ENCODE measurements at regions not wholly inside any gene's neighbourhood (a gene's known extent, or its start where the extent isn't known, plus 50 kb on each side); places are given as distances from the start of the nearest gene placed in this dataset.

- Mint-ChIP-seq H3K27ac (ENCODE audit: unreplicated experiment) (no peak overlapping the region), H3K27me3 (ENCODE audit: unreplicated experiment) (peaks cover 3% of the 10 kb centered on the region), H3K4me1 (ENCODE audit: unreplicated experiment) (peaks cover 3% of the 10 kb centered on the region), H3K9me3 (ENCODE audit: unreplicated experiment) (no peaks in the 10 kb centered on the region), H3K4me3 (ENCODE audit: unreplicated experiment) (no peak overlapping the region), H3K36me3 (ENCODE audit: unreplicated experiment) (no peaks in the 10 kb centered on the region)
- no peak for DNase-seq (ENCODE audit: extremely low spot score, unreplicated experiment)
- TF ChIP-seq CTCF (IDR thresholded peaks at IDR 0.05) = no peak
Observed at GRCh38 chr11:88414981-88415413, 77.5 kb upstream of the CTSC start.

- no peak for DNase-seq (ENCODE audit: extremely low spot score, unreplicated experiment)
Observed at GRCh38 chr11:88414385-88414861, 76.9 kb upstream of the CTSC start.

GRCh38 chr11:88411265-88411664 lies 73.7 kb upstream of the CTSC start:
- DNase-seq (ENCODE audit: extremely low spot score, unreplicated experiment) = no peak
- no peak overlapping the region for H3K4me3 Mint-ChIP-seq (ENCODE audit: unreplicated experiment)
- no peaks in the 10 kb centered on the region for H3K4me1 Mint-ChIP-seq (ENCODE audit: unreplicated experiment)
- no peak overlapping the region for H3K27ac Mint-ChIP-seq (ENCODE audit: unreplicated experiment)
- H3K27me3 Mint-ChIP-seq (ENCODE audit: unreplicated experiment) = no peaks in the 10 kb centered on the region
- H3K9me3 Mint-ChIP-seq (ENCODE audit: unreplicated experiment) = peaks cover 4% of the 10 kb centered on the region
- TF ChIP-seq CTCF (IDR thresholded peaks at IDR 0.05) = no peak
- no peaks in the 10 kb centered on the region for H3K36me3 Mint-ChIP-seq (ENCODE audit: unreplicated experiment)

More at GRCh38 chr11:88414385-88414861, 76.9 kb upstream of the CTSC start:
- peaks cover 3% of the 10 kb centered on the region for H3K4me1 Mint-ChIP-seq (ENCODE audit: unreplicated experiment)
- no peaks in the 10 kb centered on the region for H3K27me3 Mint-ChIP-seq (ENCODE audit: unreplicated experiment)
- no peaks in the 10 kb centered on the region for H3K36me3 Mint-ChIP-seq (ENCODE audit: unreplicated experiment)
- no peak for TF ChIP-seq CTCF (IDR thresholded peaks at IDR 0.05)
- no peak overlapping the region for H3K27ac Mint-ChIP-seq (ENCODE audit: unreplicated experiment)
- no peak overlapping the region for H3K4me3 Mint-ChIP-seq (ENCODE audit: unreplicated experiment)
- H3K9me3 Mint-ChIP-seq (ENCODE audit: unreplicated experiment) = peaks cover 1% of the 10 kb centered on the region

GRCh38 chr11:88410656-88411055 lies 73.1 kb upstream of the CTSC start:
- no peak for TF ChIP-seq CTCF (IDR thresholded peaks at IDR 0.05)
- Mint-ChIP-seq H3K27ac (ENCODE audit: unreplicated experiment) (no peak overlapping the region), H3K9me3 (ENCODE audit: unreplicated experiment) (peaks cover 4% of the 10 kb centered on the region), H3K36me3 (ENCODE audit: unreplicated experiment) (no peaks in the 10 kb centered on the region), H3K27me3 (ENCODE audit: unreplicated experiment) (no peaks in the 10 kb centered on the region), H3K4me3 (ENCODE audit: unreplicated experiment) (no peak overlapping the region), H3K4me1 (ENCODE audit: unreplicated experiment) (no peaks in the 10 kb centered on the region)
- no peak for DNase-seq (ENCODE audit: extremely low spot score, unreplicated experiment)

GRCh38 chr11:88410056-88410455 lies 72.5 kb upstream of the CTSC start:
- Mint-ChIP-seq H3K4me1 (ENCODE audit: unreplicated experiment) (peaks cover 3% of the 10 kb centered on the region), H3K27me3 (ENCODE audit: unreplicated experiment) (no peaks in the 10 kb centered on the region), H3K9me3 (ENCODE audit: unreplicated experiment) (peaks cover 4% of the 10 kb centered on the region), H3K4me3 (ENCODE audit: unreplicated experiment) (no peak overlapping the region), H3K36me3 (ENCODE audit: unreplicated experiment) (no peaks in the 10 kb centered on the region), H3K27ac (ENCODE audit: unreplicated experiment) (no peak overlapping the region)
- TF ChIP-seq CTCF (IDR thresholded peaks at IDR 0.05) = no peak
- DNase-seq (ENCODE audit: extremely low spot score, unreplicated experiment) = no peak
